HPDE6-E6E7 (cell line): ENCODE measurements at regions not wholly inside any gene's neighbourhood (a gene's known extent, or its start where the extent isn't known, plus 50 kb on each side); places are given as distances from the start of the nearest gene placed in this dataset.
A peak's percentile ranks its signal among the peaks of the same experiment; 100 is the strongest.
"Not testable (repeated sequence)": the region's sequence is repeated elsewhere in the genome, so short reads cannot be mapped to it uniquely, and the experiment has no call there.

Experiments used
- DNase-seq: peaks from one replicate; pipeline ENCODE4 v3.0.0; 2011; ENCODE audit warnings: missing footprints; ENCODE audit errors: extremely low spot score

GRCh38 chr5:143955141-143955540 is 143.2 kb downstream of the HMHB1 start:
- DNase-seq, result no peak

GRCh38 chr5:143957455-143957854 is 145.5 kb downstream of the HMHB1 start:
- DNase-seq, result no peak

- no peak for DNase-seq
Measured at GRCh38 chr5:143962201-143962600, 150.2 kb downstream of the HMHB1 start.

GRCh38 chr5:143964919-143965318 is 153.0 kb downstream of the HMHB1 start:
- no peak for DNase-seq

GRCh38 chr5:143966280-143966679 is 154.3 kb downstream of the HMHB1 start:
- no peak for DNase-seq

GRCh38 chr5:143968071-143968878 is 156.3 kb downstream of the HMHB1 start:
- peak; percentile 37 for DNase-seq

GRCh38 chr5:143970159-143970558 is 158.2 kb downstream of the HMHB1 start:
- DNase-seq, result no peak

GRCh38 chr5:143972068-143972467 is 160.1 kb downstream of the HMHB1 start:
- DNase-seq, result no peak

- no peak for DNase-seq
Measured at GRCh38 chr5:143976055-143976454, 164.1 kb downstream of the HMHB1 start.

GRCh38 chr5:143977891-143978461 is 166.0 kb downstream of the HMHB1 start:
- DNase-seq, result peak; percentile 47

GRCh38 chr5:143979044-143979690 is 167.2 kb downstream of the HMHB1 start:
- DNase-seq, result no peak

GRCh38 chr5:143980506-143980905 is 168.5 kb downstream of the HMHB1 start:
- no peak for DNase-seq

- DNase-seq, result not testable (repeated sequence)
Measured at GRCh38 chr5:143982957-143983356, 171.0 kb downstream of the HMHB1 start.

GRCh38 chr5:143985832-143986515 is 174.0 kb downstream of the HMHB1 start:
- peak; percentile 48 for DNase-seq

- DNase-seq, result no peak
Measured at GRCh38 chr5:143986516-143987212, 174.7 kb downstream of the HMHB1 start.

GRCh38 chr5:143987264-143987663 is 175.3 kb downstream of the HMHB1 start:
- no peak for DNase-seq

GRCh38 chr5:143987751-143988560 is 176.0 kb downstream of the HMHB1 start:
- DNase-seq, result no peak

GRCh38 chr5:143992496-143992895 is 178.0 kb downstream of the YIPF5 start:
- DNase-seq, result no peak

- no peak for DNase-seq
Measured at GRCh38 chr5:144002876-144003275, 167.6 kb downstream of the YIPF5 start.

GRCh38 chr5:144003636-144004035 is 166.8 kb downstream of the YIPF5 start:
- DNase-seq, result no peak

- no peak for DNase-seq
Measured at GRCh38 chr5:144004146-144004545, 166.3 kb downstream of the YIPF5 start.
